Uterus (tissue), 3 donors: ENCODE measurements at regions not wholly inside any gene's neighbourhood (a gene's known extent, or its start where the extent isn't known, plus 50 kb on each side); places are given as distances from the start of the nearest gene placed in this dataset.

Source experiments
- DNase-seq, 2 donors: peaks; one replicate each; pipeline ENCODE4 v3.0.0-alpha.2; 2019 to 2020
- H3K27ac ChIP-seq, 2 donors: fragments of 200-600 bp; sonication (generic); 1 replicate in 1 of 2; 2 replicates in 1 of 2; pipeline ENCODE4 v1.5.1; 2016 to 2018
- H3K27me3 ChIP-seq, 2 donors: fragments of 200-600 bp; sonication (generic); one replicate each; pipeline ENCODE4 v1.5.1; 2018 to 2019; ENCODE audit warnings: control low read depth in 1 of 2
- H3K36me3 ChIP-seq, 2 donors: fragments of 200-600 bp; sonication (generic); one replicate each; pipeline ENCODE4 v1.5.1; 2019; ENCODE audit warnings: control low read depth in 1 of 2
- H3K4me1 ChIP-seq, 2 donors: fragments of 200-600 bp; sonication (generic); one replicate each; pipeline ENCODE4 v1.5.1; 2018 to 2019; ENCODE audit warnings: control low read depth in 1 of 2
- H3K4me3 ChIP-seq, 2 donors: fragments of 200-600 bp; sonication (generic); 1 replicate in 1 of 2; 2 replicates in 1 of 2; pipeline ENCODE4 v1.5.1; 2018 to 2019; ENCODE audit warnings: mild to moderate bottlenecking in 1 of 2
- H3K9me3 ChIP-seq, 2 donors: fragments of 200-600 bp; sonication (generic); one replicate each; pipeline ENCODE4 v1.5.1; 2019; ENCODE audit warnings: control low read depth in 1 of 2
- POLR2A ChIP-seq, 2 donors: fragments of 450-650 bp; IDR thresholded peaks; one replicate each; pipeline ENCODE4 v1.6.1; 2016; ENCODE audit warnings: antibody characterized with exemption in 2 of 2, mild to moderate bottlenecking in 1 of 2, moderate library complexity in 1 of 2
- intact Hi-C: fragments of 100-400 bp; cut with DNase I; formaldehyde crosslinking; loops from one replicate; pipeline ENCODE4 v1.15.1; 2023; ENCODE audit warnings: low total_unique reads
- TF ChIP-seq, protein P1 (sequence below), 4 experiments: fragments of 200-600 bp in 2 of 4; fragments of 450-650 bp in 2 of 4; sonication (generic) in 2 of 4; IDR thresholded peaks; one replicate each; pipeline ENCODE4 v1.5.1; 2016 to 2019; ENCODE audit warnings: antibody characterized with exemption in 4 of 4, mild to moderate bottlenecking in 2 of 4, moderate library complexity in 1 of 4
- donor health status: DM: yes; HTN: yes; CAD: no.

- DNase-seq: no peak
- H3K9me3 ChIP-seq: no peaks in the 10 kb centered on the region
- no peak overlapping the region for H3K27ac ChIP-seq
- H3K4me3 ChIP-seq: no peak overlapping the region
- H3K27me3 ChIP-seq: no peaks in the 10 kb centered on the region
- H3K4me1 ChIP-seq: no peaks in the 10 kb centered on the region
- TF ChIP-seq POLR2A (IDR thresholded peaks at IDR 0.05): no peak
- TF ChIP-seq, protein P1, sequence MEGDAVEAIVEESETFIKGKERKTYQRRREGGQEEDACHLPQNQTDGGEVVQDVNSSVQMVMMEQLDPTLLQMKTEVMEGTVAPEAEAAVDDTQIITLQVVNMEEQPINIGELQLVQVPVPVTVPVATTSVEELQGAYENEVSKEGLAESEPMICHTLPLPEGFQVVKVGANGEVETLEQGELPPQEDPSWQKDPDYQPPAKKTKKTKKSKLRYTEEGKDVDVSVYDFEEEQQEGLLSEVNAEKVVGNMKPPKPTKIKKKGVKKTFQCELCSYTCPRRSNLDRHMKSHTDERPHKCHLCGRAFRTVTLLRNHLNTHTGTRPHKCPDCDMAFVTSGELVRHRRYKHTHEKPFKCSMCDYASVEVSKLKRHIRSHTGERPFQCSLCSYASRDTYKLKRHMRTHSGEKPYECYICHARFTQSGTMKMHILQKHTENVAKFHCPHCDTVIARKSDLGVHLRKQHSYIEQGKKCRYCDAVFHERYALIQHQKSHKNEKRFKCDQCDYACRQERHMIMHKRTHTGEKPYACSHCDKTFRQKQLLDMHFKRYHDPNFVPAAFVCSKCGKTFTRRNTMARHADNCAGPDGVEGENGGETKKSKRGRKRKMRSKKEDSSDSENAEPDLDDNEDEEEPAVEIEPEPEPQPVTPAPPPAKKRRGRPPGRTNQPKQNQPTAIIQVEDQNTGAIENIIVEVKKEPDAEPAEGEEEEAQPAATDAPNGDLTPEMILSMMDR (IDR thresholded peaks at IDR 0.05): no peak
- H3K36me3 ChIP-seq: no peaks in the 10 kb centered on the region
- intact Hi-C loops: no loop called here
Observed at GRCh38 chr20:53752583-53752970, 158.9 kb upstream of the ZNF217 start.

GRCh38 chr20:53751620-53752318 is 158.1 kb upstream of the ZNF217 start:
- no peak for TF ChIP-seq POLR2A (IDR thresholded peaks at IDR 0.05)
- TF ChIP-seq, protein P1 (IDR thresholded peaks at IDR 0.05): no peak
- no peak overlapping the region for H3K4me3 ChIP-seq

GRCh38 chr20:53750827-53751619 is 157.4 kb upstream of the ZNF217 start:
- Histone ChIP-seq H3K9me3 (no peaks in the 10 kb centered on the region), H3K36me3 (no peaks in the 10 kb centered on the region), H3K4me1 (no peaks in the 10 kb centered on the region), H3K4me3 (no peak overlapping the region), H3K27ac (peak overlapping the region; percentile 56 to 74), H3K27me3 (no peaks in the 10 kb centered on the region)
- TF ChIP-seq, protein P1 (IDR thresholded peaks at IDR 0.05): no peak
- TF ChIP-seq POLR2A (IDR thresholded peaks at IDR 0.05): no peak
- DNase-seq: peak; percentile 33 to 57
- intact Hi-C loops: no loop called here

More at GRCh38 chr20:53751620-53752318, 158.1 kb upstream of the ZNF217 start:
- Histone ChIP-seq H3K27ac (peak overlapping the region; percentile 56 to 74), H3K27me3 (no peaks in the 10 kb centered on the region), H3K9me3 (no peaks in the 10 kb centered on the region), H3K4me1 (no peaks in the 10 kb centered on the region), H3K36me3 (no peaks in the 10 kb centered on the region)
- no peak for DNase-seq
- intact Hi-C loops: no loop called here

DNA sequence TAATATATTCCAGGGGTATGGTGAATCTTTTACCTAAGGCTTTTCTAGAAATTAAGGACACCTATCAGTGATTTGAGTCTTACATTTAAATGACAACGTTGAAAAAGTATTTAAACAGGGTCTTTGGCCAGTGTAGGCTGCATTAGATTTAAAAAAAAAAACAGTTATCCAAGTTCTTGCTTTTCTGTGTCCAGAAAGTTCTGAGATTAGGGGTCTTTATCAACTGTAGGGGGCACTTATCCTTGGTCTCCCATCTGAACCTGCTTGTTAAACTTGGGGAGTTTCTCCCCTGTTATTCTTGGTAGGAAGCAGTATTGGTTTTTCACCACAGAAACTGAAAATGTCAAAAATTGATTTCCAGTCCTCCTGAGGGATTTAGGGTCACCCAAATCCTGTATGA is 155.9 kb upstream of the ZNF217 start:
- DNase-seq: no peak
- Histone ChIP-seq H3K27ac (no peak overlapping the region), H3K4me1 (no peaks in the 10 kb centered on the region), H3K27me3 (no peaks in the 10 kb centered on the region), H3K9me3 (no peaks in the 10 kb centered on the region), H3K4me3 (no peak overlapping the region), H3K36me3 (no peaks in the 10 kb centered on the region)
- intact Hi-C loops: no loop called here
- no peak for TF ChIP-seq POLR2A (IDR thresholded peaks at IDR 0.05)
- TF ChIP-seq, protein P1 (IDR thresholded peaks at IDR 0.05): no peak

DNA sequence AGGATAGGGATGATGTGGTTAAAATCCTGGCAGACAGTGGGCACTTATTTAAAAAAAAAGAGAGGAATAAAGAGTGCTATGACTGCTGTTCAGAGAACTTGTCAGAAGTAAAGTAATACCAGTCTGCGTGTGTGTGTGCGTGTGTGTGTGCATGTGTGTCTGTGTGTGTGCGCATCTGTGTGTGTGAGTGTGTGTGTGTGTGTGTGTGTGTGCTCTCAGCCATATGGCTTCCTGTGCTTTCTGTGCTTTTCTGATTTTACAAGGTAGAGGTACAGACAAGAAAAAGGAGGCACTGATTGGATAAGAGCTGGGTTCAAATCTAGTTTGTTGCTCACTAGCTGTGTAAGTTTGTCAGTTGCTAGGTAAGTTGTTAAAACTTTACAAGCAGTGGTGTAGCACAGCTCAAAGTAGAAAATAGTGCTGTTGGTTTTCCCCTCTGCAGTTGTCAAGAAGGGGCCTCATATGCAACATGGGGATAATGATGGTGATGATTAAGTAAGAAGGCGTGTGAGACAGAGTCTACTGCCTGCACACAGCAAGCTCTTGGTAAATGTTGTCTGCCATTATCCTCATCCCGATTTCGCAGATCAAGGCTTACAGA is 155.3 kb upstream of the ZNF217 start:
- Histone ChIP-seq H3K4me1 (no peaks in the 10 kb centered on the region), H3K36me3 (no peaks in the 10 kb centered on the region), H3K9me3 (no peaks in the 10 kb centered on the region), H3K27me3 (no peaks in the 10 kb centered on the region), H3K27ac (no peak overlapping the region), H3K4me3 (no peak overlapping the region)
- TF ChIP-seq, protein P1 (IDR thresholded peaks at IDR 0.05): no peak
- DNase-seq: no peak
- intact Hi-C loops: no loop called here
